GM12878 (cell line): ENCODE measurements at regions not wholly inside any gene's neighbourhood (a gene's known extent, or its start where the extent isn't known, plus 50 kb on each side); places are given as distances from the start of the nearest gene placed in this dataset.

ENCODE experiments used
- ATAC-seq: fragments of 200-7000 bp; cut with Tn5 transposase; 3 replicates; pipeline ENCODE4 v1.9.1; 2020; ENCODE audit warnings: mild to moderate bottlenecking, moderate library complexity
- BruUV-seq: library from RNA; stranded (reverse); fragments of 400-500 nt; replicated peaks from 2 replicates; lab custom pipeline; 2021; lab: Mats Ljungman, UMichigan
- CTCF ChIA-PET: fragments of 300-600 bp; sonication (Branson Sonifier 250); formaldehyde crosslinking; extraction: SDS; loops from one replicate; lab custom pipeline; 2021; ENCODE audit warnings: inconsistent platforms; lab: Yijun Ruan, JAX
- POLR2A ChIA-PET: fragments of 350-600 bp; formaldehyde crosslinking; extraction: SDS; loops from one replicate; lab custom pipeline; 2021; ENCODE audit warnings: inconsistent platforms; lab: Charles Lee
- RAD21 ChIA-PET: fragments of 300-600 bp; sonication (Branson Sonifier 250); formaldehyde crosslinking; loops from one replicate; lab custom pipeline; 2023; ENCODE audit warnings: antibody characterized with exemption; ENCODE audit not compliant: unreplicated experiment; lab: Charles Lee
- SMC1A ChIA-PET: fragments of 300-600 bp; sonication (Branson Sonifier 250); formaldehyde crosslinking; loops from one replicate; lab custom pipeline; 2023; ENCODE audit not compliant: unreplicated experiment, uncharacterized antibody; lab: Charles Lee
- DNase-seq: peaks from one replicate; pipeline ENCODE4 v3.0.0-alpha.2; 2011; ENCODE audit warnings: low read depth, low spot score
- FAIRE-seq: peaks from 3 replicates; lab custom pipeline; 2011; peaks lifted over from hg19 to GRCh38; lab: Jason Lieb, UNC
- H2AFZ ChIP-seq: 2 replicates; pipeline ENCODE4 v1.6.0; 2011; ENCODE audit warnings: low read depth, low read length, control low read depth; ENCODE audit not compliant: control insufficient read depth
- H3K27ac ChIP-seq: 2 replicates; pipeline ENCODE4 v1.5.1; 2011; ENCODE audit warnings: control low read depth; ENCODE audit not compliant: control insufficient read depth, insufficient read depth
- H3K27me3 ChIP-seq, 2 experiments: replicated peaks in 1 of 2; 2 replicates each; pipeline versions ENCODE4 v1.6.0 to v1.6.1; 2011; ENCODE audit warnings: low read length in 1 of 2; ENCODE audit not compliant: control insufficient read depth in 2 of 2, insufficient read depth in 2 of 2
- H3K36me3 ChIP-seq, 2 experiments: 2 replicates each; pipeline ENCODE4 v1.5.1; 2011; ENCODE audit warnings: low read length in 1 of 2; ENCODE audit not compliant: control insufficient read depth in 2 of 2, insufficient read depth in 2 of 2
- H3K4me1 ChIP-seq: 2 replicates; pipeline ENCODE4 v1.6.1; 2011; ENCODE audit warnings: mild to moderate bottlenecking, low read length, moderate library complexity, mixed read lengths; ENCODE audit not compliant: control insufficient read depth, insufficient read depth
- H3K4me2 ChIP-seq: 2 replicates; pipeline ENCODE4 v1.6.0; 2011; ENCODE audit warnings: control low read depth; ENCODE audit not compliant: control insufficient read depth, insufficient read depth
- H3K4me3 ChIP-seq: fragments of 200-600 bp; sonication (generic); 2 replicates; pipeline ENCODE4 v1.5.1; 2016
- H3K79me2 ChIP-seq: 2 replicates; pipeline ENCODE4 v1.6.0; 2011; ENCODE audit warnings: low read length; ENCODE audit not compliant: control insufficient read depth, insufficient read depth
- H3K9ac ChIP-seq: 2 replicates; pipeline ENCODE4 v1.8.0; 2011; ENCODE audit warnings: low read length, control low read depth, mixed read lengths; ENCODE audit not compliant: control insufficient read depth, insufficient read depth
- H3K9me3 ChIP-seq: replicated peaks from 3 replicates; pipeline ENCODE4 v1.5.1; 2011; ENCODE audit warnings: mild to moderate bottlenecking, low read length; ENCODE audit not compliant: control insufficient read depth, insufficient read depth
- H4K20me1 ChIP-seq: 2 replicates; pipeline ENCODE4 v1.6.0; 2011; ENCODE audit not compliant: control insufficient read depth, insufficient read depth
- ASH2L ChIP-seq: fragments of 300-600, 200-600 bp; sonication (generic); IDR thresholded peaks from 2 replicates; pipeline ENCODE4 v1.6.1; 2017; ENCODE audit warnings: low read depth, mild to moderate bottlenecking, borderline replicate concordance
- ATF2 ChIP-seq: IDR thresholded peaks from 2 replicates; pipeline ENCODE4 v1.6.1; 2012; ENCODE audit warnings: low read length, inconsistent platforms
- ATF7 ChIP-seq: fragments of 450-650 bp; IDR thresholded peaks from 2 replicates; pipeline ENCODE4 v1.6.1; 2016; ENCODE audit warnings: low read depth, mild to moderate bottlenecking
- CBX3 ChIP-seq: fragments of 200-600 bp; sonication (generic); IDR thresholded peaks from 2 replicates; pipeline ENCODE4 v1.6.1; 2016; ENCODE audit warnings: low read depth, borderline replicate concordance
- CHD1 ChIP-seq: IDR thresholded peaks from 2 replicates; pipeline ENCODE4 v1.6.1; 2012; ENCODE audit warnings: low read depth, low read length, improper control_type of control experiment
- EZH2 ChIP-seq: IDR thresholded peaks from 2 replicates; pipeline ENCODE4 v1.6.1; 2012; ENCODE audit warnings: low read depth, mild to moderate bottlenecking, control low read depth, inconsistent platforms, low read length, borderline replicate concordance; ENCODE audit not compliant: control insufficient read depth
- GABPA ChIP-seq: IDR thresholded peaks from 2 replicates; pipeline ENCODE4 v1.6.1; 2014; ENCODE audit warnings: antibody characterized with exemption, low read depth, mild to moderate bottlenecking, inconsistent platforms
- MAX ChIP-seq: IDR thresholded peaks from 2 replicates; pipeline ENCODE4 v1.6.1; 2012; ENCODE audit warnings: low read depth, low read length, improper control_type of control experiment
- PAX5 ChIP-seq: IDR thresholded peaks from 2 replicates; pipeline ENCODE4 v1.6.1; 2011; ENCODE audit warnings: low read depth, low read length, borderline replicate concordance
- RELB ChIP-seq: fragments of 450-650 bp; IDR thresholded peaks from 2 replicates; pipeline ENCODE4 v1.6.1; 2017; ENCODE audit warnings: low read depth, mild to moderate bottlenecking, moderate library complexity
- RUNX3 ChIP-seq: IDR thresholded peaks from 2 replicates; pipeline ENCODE4 v1.6.1; 2012; ENCODE audit warnings: low read length, inconsistent platforms
- SREBF1 ChIP-seq: IDR thresholded peaks from 2 replicates; pipeline ENCODE4 v1.6.1; 2012; ENCODE audit warnings: mild to moderate bottlenecking, low read length
- TCF12 ChIP-seq: IDR thresholded peaks from 2 replicates; pipeline ENCODE4 v1.6.1; 2011; ENCODE audit warnings: low read depth, mild to moderate bottlenecking, low read length
- ZBTB4 ChIP-seq: fragments of 450-650 bp; formaldehyde crosslinking; IDR thresholded peaks from 2 replicates; pipeline ENCODE4 v1.4.0; 2022; ENCODE audit warnings: mild to moderate bottlenecking, moderate library complexity
- ZNF24 ChIP-seq: fragments of 450-650 bp; IDR thresholded peaks from 2 replicates; pipeline ENCODE4 v1.6.1; 2017; ENCODE audit warnings: antibody characterized with exemption, mild to moderate bottlenecking
- ZNF622 ChIP-seq: fragments of 450-650 bp; IDR thresholded peaks from 2 replicates; pipeline ENCODE4 v1.6.1; 2017; ENCODE audit warnings: mild to moderate bottlenecking, inconsistent platforms
- WGBS: methylation state at CpG from one replicate; pipeline ENCODE4 v1.1.6; 2016; ENCODE audit warnings: low lambda C conversion rate; ENCODE audit not compliant: insufficient replicate concordance, insufficient coverage; ENCODE audit errors: missing lambda C conversion rate; 5-methylcytosine and 5-hydroxymethylcytosine counted together
- in situ Hi-C: fragments of 300-500 bp; cut with MboI; formaldehyde crosslinking; loops from 9 replicates; pipeline ENCODE4 v1.14.3; 2018; ENCODE audit warnings: mixed read lengths
- intact Hi-C: fragments of 100-400 bp; cut with micrococcal nuclease; formaldehyde crosslinking; loops from one replicate; pipeline ENCODE4 v1.14.2; 2022; ENCODE audit not compliant: unreplicated experiment

- TF ChIP-seq GABPA, result no peak
These were observed 479.3 kb downstream of the EPHA3 start (continued) for GRCh38 chr3:89586676-89587075.

- POLR2A ChIA-PET, result no interaction called here
- in situ Hi-C loops, result no loop called here
- no peak for TF ChIP-seq ATF2
- no peak for TF ChIP-seq RUNX3
- TF ChIP-seq RELB, result no peak
- no peak for TF ChIP-seq PAX5
- no peak for TF ChIP-seq ASH2L
- TF ChIP-seq MAX, result no peak
- no peak for TF ChIP-seq SREBF1
- TF ChIP-seq ZNF24, result no peak
- TF ChIP-seq ATF7, result no peak
- TF ChIP-seq TCF12, result no peak
- no peak for TF ChIP-seq ZBTB4 (CRISPR knock-in tag)
- TF ChIP-seq CBX3, result no peak
- TF ChIP-seq EZH2, result no peak
- TF ChIP-seq ZNF622, result no peak
- TF ChIP-seq CHD1, result no peak
- TF ChIP-seq, all 136 proteins: peak for 0
- no peaks in the 10 kb centered on the region for H4K20me1 ChIP-seq
- no peaks in the 10 kb centered on the region for H3K27me3 ChIP-seq
- H3K36me3 ChIP-seq, result no peaks in the 10 kb centered on the region
- BruUV-seq, result no TSS peak
- H3K9me3 ChIP-seq, result no peaks in the 10 kb centered on the region
- ChIA-PET CTCF (interaction anchor here (2.2 kb wide), 1 partner anchor 11 kb away, joined by 8 read pairs; no protein-coding TSS in a partner anchor), SMC1A (interaction anchor here (0.7 to 1.4 kb wide), 4 partner anchors 10 to 76 kb away, joined by 3 to 4 read pairs (median 3); no protein-coding TSS in a partner anchor), RAD21 (no interaction called here)
- FAIRE-seq (no peak), DNase-seq (no peak), ATAC-seq (no peak)
- H3K9ac ChIP-seq, result no peak overlapping the region
- H3K79me2 ChIP-seq, result no peaks in the 10 kb centered on the region
- no peak overlapping the region for H3K27ac ChIP-seq
- H3K4me3 ChIP-seq, result no peak overlapping the region
- 27% methylated on average over 1 of the region's 1 CpG for WGBS
- intact Hi-C loops, result no loop called here
- H3K4me1 ChIP-seq, result no peaks in the 10 kb centered on the region
- no peak overlapping the region for H3K4me2 ChIP-seq
- no peak overlapping the region for H2AFZ ChIP-seq
These were observed 498.7 kb downstream of the EPHA3 start for GRCh38 chr3:89606151-89606550.
